K562 (cell line): ENCODE measurements at regions not wholly inside any gene's neighbourhood (a gene's known extent, or its start where the extent isn't known, plus 50 kb on each side); places are given as distances from the start of the nearest gene placed in this dataset.

Experiments
- ATAC-seq: fragments of 200-7000 bp; cut with Tn5 transposase; 3 replicates; pipeline ENCODE4 v1.9.1; 2020; ENCODE audit warnings: moderate library complexity
- BruUV-seq: library from RNA; stranded (reverse); fragments of 400-500 nt; replicated peaks from 2 replicates; lab custom pipeline; 2021; lab: Mats Ljungman, UMichigan
- CTCF ChIA-PET: fragments of 300-600 bp; formaldehyde crosslinking; extraction: SDS; loops from one replicate; lab custom pipeline; 2021; ENCODE audit warnings: low intra/inter-chr PET ratio; lab: Yijun Ruan, JAX
- POLR2A ChIA-PET: fragments of 300-600, 350-650 bp; sonication (Branson Sonifier 250); formaldehyde crosslinking; extraction: SDS; loops from one replicate; lab custom pipeline; 2021; ENCODE audit warnings: antibody characterized with exemption, inconsistent platforms; lab: Yijun Ruan, JAX
- DNase-seq, 4 experiments: peaks; one replicate each; pipeline versions ENCODE4 v3.0.0 to v3.0.0-alpha.2; 2011 to 2018; ENCODE audit warnings: low spot score in 3 of 4, mixed read lengths in 3 of 4; ENCODE audit errors: extremely low read depth in 1 of 4
- FAIRE-seq: peaks from 2 replicates; lab custom pipeline; 2011; peaks lifted over from hg19 to GRCh38; lab: Jason Lieb, UNC
- H2AFZ ChIP-seq: 2 replicates; pipeline ENCODE4 v1.6.0; 2011; ENCODE audit warnings: low read depth, low read length, control low read depth, inconsistent platforms
- H3K27ac ChIP-seq: fragments of 200-600 bp; 3 replicates; pipeline ENCODE4 v1.8.0; 2011; ENCODE audit warnings: low read depth, mild to moderate bottlenecking, control low read depth, inconsistent platforms, low read length, moderate library complexity, mixed read lengths; ENCODE audit errors: extremely low read depth
- H3K27me3 ChIP-seq, 2 experiments: fragments of 300-600 bp in 1 of 2; 2 replicates in 1 of 2; 3 replicates in 1 of 2; pipeline versions ENCODE4 v1.6.0 to v1.8.0; 2011; ENCODE audit warnings: inconsistent platforms in 2 of 2, low read length in 2 of 2, mild to moderate bottlenecking in 1 of 2, mixed read lengths in 1 of 2, moderate library complexity in 1 of 2; ENCODE audit not compliant: control insufficient read depth in 2 of 2, insufficient read depth in 2 of 2
- H3K36me3 ChIP-seq: fragments of 300-600 bp; 3 replicates; pipeline ENCODE4 v1.8.0; 2011; ENCODE audit warnings: mild to moderate bottlenecking, low read length, inconsistent platforms; ENCODE audit not compliant: control insufficient read depth, insufficient read depth
- H3K4me1 ChIP-seq, 2 experiments: fragments of 200-600 bp in 1 of 2; replicated peaks in 1 of 2; 2 replicates in 1 of 2; 3 replicates in 1 of 2; pipeline versions ENCODE4 v1.5.1 to v1.8.0; 2011; ENCODE audit warnings: inconsistent platforms in 2 of 2, low read length in 2 of 2, mild to moderate bottlenecking in 1 of 2, mixed read lengths in 1 of 2, moderate library complexity in 1 of 2; ENCODE audit not compliant: control insufficient read depth in 2 of 2, insufficient read depth in 2 of 2
- H3K4me2 ChIP-seq: 2 replicates; pipeline ENCODE4 v1.6.1; 2011; ENCODE audit warnings: low read length, control low read depth, inconsistent platforms, mixed read lengths; ENCODE audit not compliant: insufficient read depth
- H3K4me3 ChIP-seq: fragments of 200-600 bp; sonication (generic), shearing (Covaris generic); 2 replicates; pipeline ENCODE4 v1.5.1; 2016; ENCODE audit warnings: control low read depth, inconsistent platforms
- H3K79me2 ChIP-seq: fragments of 200-600 bp; 3 replicates; pipeline ENCODE4 v1.8.0; 2011; ENCODE audit warnings: low read length, inconsistent platforms; ENCODE audit not compliant: control insufficient read depth, insufficient read depth
- H3K9ac ChIP-seq, 2 experiments: 2 replicates each; pipeline versions ENCODE4 v1.6.0 to v1.6.1; 2011; ENCODE audit warnings: low read depth in 2 of 2, low read length in 2 of 2, control low read depth in 1 of 2, inconsistent platforms in 1 of 2, mild to moderate bottlenecking in 1 of 2, mixed read lengths in 1 of 2; ENCODE audit not compliant: insufficient read depth in 1 of 2
- H3K9me1 ChIP-seq: one replicate; pipeline ENCODE4 v1.6.0; 2011; ENCODE audit warnings: inconsistent platforms, mild to moderate bottlenecking, low read length, moderate library complexity; ENCODE audit not compliant: control insufficient read depth, insufficient read depth
- H3K9me3 ChIP-seq: replicated peaks from 2 replicates; pipeline ENCODE4 v1.5.1; 2011; ENCODE audit warnings: low read depth, low read length, inconsistent platforms; ENCODE audit not compliant: control insufficient read depth, insufficient read depth
- H4K20me1 ChIP-seq: replicated peaks from 2 replicates; pipeline ENCODE4 v1.6.1; 2011; ENCODE audit warnings: low read length, inconsistent platforms, mixed read lengths; ENCODE audit not compliant: control insufficient read depth, insufficient read depth
- HNRNPLL ChIP-seq: fragments of 200-400 bp; formaldehyde crosslinking; IDR thresholded peaks from 2 replicates; pipeline ENCODE4 v1.6.1; 2017; ENCODE audit warnings: low read length, low read depth, mild to moderate bottlenecking; ENCODE audit not compliant: poor library complexity, severe bottlenecking
- KLF1 ChIP-seq: fragments of 450-650 bp; IDR thresholded peaks from 2 replicates; pipeline ENCODE4 v1.6.1; 2016; ENCODE audit warnings: missing genetic modification characterization, missing compliant biosample characterization
- ZBTB26 ChIP-seq: fragments of 450-650 bp; formaldehyde crosslinking; IDR thresholded peaks from 2 replicates; pipeline ENCODE4 v1.4.0; 2022; ENCODE audit warnings: missing genetic modification characterization
- ZBTB5 ChIP-seq: fragments of 450-650 bp; IDR thresholded peaks from 2 replicates; pipeline ENCODE4 v1.6.1; 2017; ENCODE audit warnings: antibody characterized with exemption
- ZNF280A ChIP-seq: fragments of 450-650 bp; IDR thresholded peaks from 2 replicates; pipeline ENCODE4 v1.6.1; 2018; ENCODE audit warnings: mild to moderate bottlenecking, low read depth; ENCODE audit not compliant: partially characterized antibody
- ZNF282 ChIP-seq: sonication (generic); formaldehyde crosslinking; IDR thresholded peaks from 2 replicates; pipeline ENCODE4 v1.8.1; 2023; ENCODE audit warnings: missing genetic modification reagents
- ZSCAN32 ChIP-seq: fragments of 450-650 bp; formaldehyde crosslinking; IDR thresholded peaks from 2 replicates; pipeline ENCODE4 v1.4.0; 2020; ENCODE audit warnings: mild to moderate bottlenecking, moderate library complexity
- WGBS: fragments of 100-300 bp; shearing (Covaris generic); methylation state at CpG from one replicate; pipeline ENCODE4 v1.1.6; 2016; ENCODE audit warnings: low coverage, mixed read lengths; ENCODE audit not compliant: insufficient coverage; ENCODE audit errors: missing lambda C conversion rate; 5-methylcytosine and 5-hydroxymethylcytosine counted together
- in situ Hi-C: fragments of 300-500 bp; cut with MboI; formaldehyde crosslinking; loops from 4 replicates; pipeline ENCODE4 v1.15.0; 2018; ENCODE audit warnings: inconsistent platforms, mixed read lengths
- intact Hi-C: fragments of 100-400 bp; cut with micrococcal nuclease; formaldehyde crosslinking; loops from 2 replicates; pipeline ENCODE4 v1.14.2; 2022
- TF ChIP-seq, protein P1 (sequence below): fragments of 250-450 bp; sonication (Bioruptor Pico); IDR thresholded peaks from 2 replicates; pipeline ENCODE4 v1.6.1; 2021; ENCODE audit warnings: mild to moderate bottlenecking

DNA sequence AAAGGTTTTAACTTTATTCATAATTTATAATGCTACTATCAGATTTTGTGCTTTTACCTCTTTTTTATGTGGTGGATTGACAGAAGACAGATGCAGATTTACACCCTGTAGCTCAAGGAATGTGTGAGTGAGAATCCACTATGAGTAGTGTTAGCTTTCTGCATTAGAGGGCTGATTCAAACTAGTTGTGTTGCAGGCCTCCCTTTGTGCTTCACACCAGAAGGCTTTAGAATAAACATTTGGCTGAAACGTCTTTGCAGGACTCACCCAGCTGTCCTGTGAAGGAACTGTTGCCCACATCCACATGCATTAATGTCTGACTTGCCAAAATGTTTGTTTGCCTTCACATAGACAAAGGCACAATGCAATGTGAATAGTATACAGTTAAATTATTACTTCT lies 127.0 kb downstream of the PCDH7 start:
- CTCF ChIA-PET: no interaction called here
- TF ChIP-seq ZSCAN32 (CRISPR knock-in tag) (no peak), KLF1 (tag) (no peak), ZBTB26 (no peak), ZBTB5 (no peak), HNRNPLL (no peak), ZNF280A (no peak), ZNF282 (no peak)
- TF ChIP-seq, protein P1, sequence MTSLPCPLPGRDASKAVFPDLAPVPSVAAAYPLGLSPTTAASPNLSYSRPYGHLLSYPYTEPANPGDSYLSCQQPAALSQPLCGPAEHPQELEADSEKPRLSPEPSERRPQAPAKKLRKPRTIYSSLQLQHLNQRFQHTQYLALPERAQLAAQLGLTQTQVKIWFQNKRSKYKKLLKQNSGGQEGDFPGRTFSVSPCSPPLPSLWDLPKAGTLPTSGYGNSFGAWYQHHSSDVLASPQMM (CRISPR knock-in tag): no peak
- TF ChIP-seq, all 486 proteins: peak for 0
- Histone ChIP-seq H3K9ac (no peak overlapping the region), H3K27ac (no peak overlapping the region), H3K9me1 (no peaks in the 10 kb centered on the region), H4K20me1 (no peaks in the 10 kb centered on the region), H2AFZ (no peak overlapping the region), H3K4me2 (no peak overlapping the region), H3K79me2 (no peaks in the 10 kb centered on the region), H3K4me1 (no peaks in the 10 kb centered on the region), H3K9me3 (no peaks in the 10 kb centered on the region; the same call in 1 of the 2 replicates), H3K36me3 (no peaks in the 10 kb centered on the region), H3K4me3 (no peak overlapping the region), H3K27me3 (no peaks in the 10 kb centered on the region)
- in situ Hi-C loops: no loop called here
- no peak for ATAC-seq
- no peak for DNase-seq
- intact Hi-C loops: no loop called here
- FAIRE-seq: no peak
- BruUV-seq: no TSS peak
- WGBS: 0% methylated on average over 1 of the region's 1 CpG
- POLR2A ChIA-PET: no interaction called here
